Stimulated activated CD4-positive, alpha-beta T cell treated with anti-CD3 and anti-CD28 coated beads, Interleukin-4, amount 100 ng/mL, for 24 hours (primary cell): ENCODE measurements at regions not wholly inside any gene's neighbourhood (a gene's known extent, or its start where the extent isn't known, plus 50 kb on each side); places are given as distances from the start of the nearest gene placed in this dataset.
"Not testable (repeated sequence)": the region's sequence is repeated elsewhere in the genome, so short reads cannot be mapped to it uniquely, and the experiment has no call there.

Experiments used
- DNase-seq: peaks from one replicate; pipeline ENCODE4 v3.0.0-alpha.2; 2020

DNA sequence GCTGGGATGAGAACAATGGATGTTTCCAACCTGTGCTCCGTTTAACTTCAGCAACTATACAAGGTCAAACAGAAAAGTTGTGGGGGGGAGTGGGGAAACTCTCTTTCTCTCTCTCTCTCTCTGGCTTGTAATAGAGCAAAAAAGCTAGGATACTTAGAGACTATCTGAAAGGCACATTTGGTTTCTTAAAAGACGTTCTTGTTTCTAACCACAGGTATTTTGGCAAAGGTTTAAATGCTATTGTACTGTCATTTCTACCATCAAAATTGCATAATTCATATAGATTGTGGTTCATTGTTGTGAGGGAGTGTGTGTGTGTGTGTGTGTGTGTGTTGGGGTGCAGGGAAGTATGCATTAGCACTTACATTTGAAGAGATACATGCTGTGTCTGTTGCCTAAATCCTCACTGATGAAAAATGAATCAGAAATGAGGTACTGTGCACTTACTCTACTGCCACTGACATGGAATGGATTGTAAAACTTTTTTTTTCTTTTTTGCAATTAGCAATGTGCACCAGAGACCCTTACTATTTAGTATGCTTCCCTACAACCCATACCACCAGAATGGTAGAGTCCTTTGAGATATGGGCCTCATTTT lies 841.0 kb upstream of the PIK3C3 start:
- no peak for DNase-seq

DNA sequence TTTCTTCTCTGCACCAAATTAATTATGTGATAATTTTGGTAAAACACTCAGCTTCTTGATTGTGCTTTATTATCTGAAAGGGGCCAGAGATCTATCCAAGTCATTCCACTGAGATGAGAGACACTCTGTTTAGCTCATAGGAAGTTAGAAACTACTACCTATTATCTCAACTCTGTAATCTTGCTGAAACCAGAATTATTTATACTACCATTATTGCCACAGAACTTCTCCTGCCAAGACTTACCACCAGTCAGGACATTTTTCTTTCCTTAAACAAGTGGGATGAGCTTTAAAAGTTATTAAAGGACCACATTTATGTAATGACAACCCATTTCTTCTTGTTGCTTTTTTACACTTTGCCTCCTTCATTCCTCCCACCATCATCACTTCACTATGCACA lies 855.6 kb upstream of the PIK3C3 start:
- DNase-seq = no peak

DNA sequence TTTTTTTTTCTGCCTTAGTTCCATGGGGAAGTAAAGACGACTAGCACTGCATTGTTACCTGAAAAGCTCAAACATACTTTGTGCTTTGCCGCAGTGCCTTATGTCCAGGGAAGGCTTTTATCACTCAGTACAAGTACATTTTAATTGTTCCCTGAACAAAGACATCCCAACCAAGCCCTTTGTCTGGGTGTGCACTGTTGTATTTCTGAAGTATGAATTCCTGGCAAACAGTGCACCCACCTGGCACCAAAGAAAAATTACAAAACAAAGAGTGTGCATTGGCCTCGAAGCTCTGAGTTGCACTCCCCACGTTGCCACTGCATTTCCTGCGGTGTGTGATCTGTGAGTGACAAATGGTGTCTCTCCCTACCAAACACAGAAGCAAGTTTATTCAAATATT lies 858.5 kb upstream of the PIK3C3 start:
- DNase-seq = no peak

DNA sequence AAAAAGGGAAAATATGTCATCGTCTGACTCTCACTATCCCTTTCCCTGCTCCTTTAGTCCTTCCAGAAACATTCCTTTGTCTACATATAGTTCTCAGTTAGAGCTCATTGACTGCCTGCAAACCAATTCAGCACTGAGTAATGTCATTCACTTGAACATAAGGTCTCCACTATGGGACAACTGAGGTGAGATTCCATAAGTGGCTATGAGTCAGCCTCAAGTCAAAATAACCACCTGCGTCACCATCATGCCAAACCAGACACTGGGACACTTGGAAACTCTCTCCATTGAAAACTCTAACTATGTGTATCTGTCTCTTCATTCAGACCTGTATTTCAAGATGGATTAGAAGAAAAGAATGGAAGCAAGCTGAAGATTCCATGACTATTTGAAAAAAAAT lies 878.0 kb upstream of the PIK3C3 start:
- DNase-seq = no peak

DNA sequence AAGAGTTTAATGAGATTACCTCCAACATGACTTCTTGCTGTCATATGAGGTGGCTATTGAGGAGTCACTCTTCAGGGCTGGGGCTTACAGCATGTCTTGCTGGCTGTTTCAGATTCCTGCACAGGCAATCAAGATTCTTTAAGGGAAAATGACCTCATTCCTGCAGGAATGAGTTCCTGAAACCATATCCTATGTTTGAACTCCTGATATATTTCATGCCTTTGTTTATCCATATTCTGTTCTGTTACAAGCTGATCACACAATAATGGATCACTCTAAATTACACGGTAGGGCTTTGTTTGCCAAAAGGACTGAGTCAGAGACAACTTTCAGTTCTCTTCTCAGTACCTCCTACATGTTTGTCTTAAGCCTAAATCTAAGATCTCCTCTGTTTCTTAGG lies 879.8 kb upstream of the PIK3C3 start:
- DNase-seq = no peak

DNA sequence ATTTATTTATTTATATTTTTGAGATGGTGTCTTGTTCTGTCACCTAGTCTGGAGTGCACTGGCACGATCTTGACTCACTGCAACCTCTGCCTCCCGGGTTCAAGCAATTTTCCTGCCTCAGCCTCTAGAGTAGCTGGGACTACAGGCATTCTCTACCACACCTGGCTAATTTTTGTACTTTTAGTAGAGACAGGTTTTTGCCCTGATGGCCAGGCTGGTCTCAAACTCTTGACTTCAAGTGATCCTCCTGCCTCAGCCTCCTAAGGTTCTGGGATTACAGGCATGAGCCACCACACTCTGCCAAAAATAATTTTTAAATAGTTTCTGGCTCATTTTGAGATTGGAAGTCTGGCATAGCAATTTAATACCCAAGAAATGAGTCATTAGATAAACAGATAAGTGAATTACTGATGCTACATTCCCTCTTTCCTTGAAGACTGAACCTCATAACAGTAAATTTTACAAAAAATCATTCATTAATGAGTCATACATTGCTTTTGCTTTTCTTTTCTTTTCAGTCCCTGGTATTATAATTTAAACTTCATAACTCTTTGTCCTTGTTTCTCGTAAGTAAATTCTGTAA lies 881.6 kb upstream of the PIK3C3 start:
- no peak for DNase-seq

DNA sequence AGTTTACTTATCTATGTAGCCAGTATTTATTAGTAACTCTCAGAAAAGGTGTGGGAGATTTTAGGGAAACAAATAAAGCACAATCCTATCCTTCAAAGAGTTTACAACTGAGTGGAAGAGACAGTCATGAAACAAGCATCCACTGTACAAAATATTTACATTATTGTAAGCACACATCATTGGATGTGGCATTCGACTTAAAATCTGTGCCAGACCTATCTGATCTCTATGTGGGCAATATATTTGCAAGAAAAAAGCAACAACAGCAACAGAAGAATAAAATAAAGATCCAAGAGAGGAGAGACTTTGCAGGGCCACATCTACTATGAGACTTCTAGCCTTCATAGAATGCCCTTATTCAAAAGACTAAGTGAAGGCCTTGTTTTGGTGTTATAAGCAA lies 882.1 kb upstream of the PIK3C3 start:
- DNase-seq = no peak

DNA sequence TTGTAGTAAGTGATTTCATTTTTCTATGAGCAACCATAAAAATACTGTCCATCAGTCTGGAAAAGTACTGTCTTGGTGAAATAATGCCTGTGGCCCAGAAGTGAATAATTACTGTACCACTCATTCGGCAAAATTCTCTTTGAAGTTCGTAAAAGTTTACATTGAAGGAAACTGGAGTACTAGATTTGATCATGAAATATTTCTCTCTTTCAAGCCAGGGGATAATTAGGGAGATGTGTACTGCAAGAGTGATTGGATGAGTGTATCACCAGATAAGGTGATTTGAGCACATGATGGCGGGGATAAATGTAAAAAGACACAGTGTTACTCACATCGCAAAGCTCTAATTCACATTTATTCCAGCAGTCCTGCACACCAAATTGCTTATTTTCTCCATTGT lies 883.2 kb upstream of the PIK3C3 start:
- no peak for DNase-seq

DNA sequence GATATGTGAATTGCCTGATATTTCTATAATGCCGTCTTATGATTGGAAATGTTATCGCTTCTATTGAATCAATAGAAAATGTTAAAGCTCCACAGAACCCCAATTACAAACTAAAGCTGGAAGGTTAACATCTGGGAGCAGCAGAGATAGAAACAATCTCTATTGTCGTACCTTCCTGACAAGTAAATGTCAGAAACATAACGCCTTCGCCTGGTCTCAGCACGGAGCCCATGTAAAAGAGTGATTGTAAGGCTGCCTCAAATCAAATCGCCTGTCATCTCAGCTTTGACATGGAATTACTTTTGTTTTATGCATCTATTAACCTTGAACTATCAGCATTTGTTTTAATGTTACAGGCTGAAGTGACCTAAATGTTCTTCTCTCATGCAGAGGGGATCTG lies 885.9 kb upstream of the PIK3C3 start:
- DNase-seq = no peak

DNA sequence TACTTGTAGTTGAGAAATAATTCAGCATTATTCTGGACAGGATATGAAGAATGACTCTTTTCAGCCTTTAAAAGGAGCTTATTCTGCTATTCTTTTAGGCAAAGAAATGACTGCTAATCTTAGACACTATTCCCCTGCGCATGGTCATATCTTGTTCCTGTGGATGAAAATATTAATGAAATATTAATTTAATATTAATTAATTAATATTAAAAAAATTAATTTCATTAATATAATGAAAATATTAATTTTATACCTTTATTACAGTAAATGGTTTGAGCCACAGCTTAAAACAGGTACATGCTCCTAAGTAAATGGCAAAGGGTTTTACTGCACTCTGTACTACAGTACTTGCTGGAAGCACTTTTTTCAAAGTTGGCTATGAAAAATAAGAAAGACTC lies 890.1 kb upstream of the PIK3C3 start:
- DNase-seq = no peak

DNA sequence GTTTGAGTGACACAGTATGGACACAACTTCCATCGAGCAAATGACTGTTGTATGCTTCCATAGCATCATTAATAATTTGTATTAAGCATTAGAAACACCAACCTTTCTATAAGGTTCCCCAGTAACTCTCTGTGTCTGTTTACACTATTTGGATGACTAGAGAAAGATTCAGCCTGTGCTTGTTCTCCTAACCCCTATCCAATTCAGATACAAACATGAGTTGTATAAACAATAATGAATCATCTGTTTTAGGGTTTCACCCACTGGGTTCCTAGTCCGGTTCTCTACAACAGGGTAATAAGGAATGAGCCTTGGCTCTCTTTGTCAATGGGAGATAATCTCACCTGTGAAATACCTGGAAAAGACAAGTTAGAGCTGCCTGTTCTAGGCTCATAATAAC lies 894.1 kb upstream of the PIK3C3 start:
- DNase-seq = no peak

DNA sequence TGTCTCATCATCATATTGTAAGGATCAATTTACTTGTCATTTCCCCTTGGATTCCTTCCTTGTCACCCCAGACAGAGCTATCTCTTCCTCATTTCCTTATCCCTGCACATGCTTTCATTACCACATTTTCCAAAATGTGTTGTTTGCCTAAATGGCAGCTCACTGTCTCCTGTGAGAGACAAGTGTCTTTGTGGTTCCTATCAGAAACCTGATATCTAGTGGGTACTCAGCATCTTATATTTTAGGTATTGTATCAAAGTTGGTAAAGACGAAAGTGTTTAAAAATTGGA lies 896.0 kb upstream of the PIK3C3 start:
- no peak for DNase-seq

DNA sequence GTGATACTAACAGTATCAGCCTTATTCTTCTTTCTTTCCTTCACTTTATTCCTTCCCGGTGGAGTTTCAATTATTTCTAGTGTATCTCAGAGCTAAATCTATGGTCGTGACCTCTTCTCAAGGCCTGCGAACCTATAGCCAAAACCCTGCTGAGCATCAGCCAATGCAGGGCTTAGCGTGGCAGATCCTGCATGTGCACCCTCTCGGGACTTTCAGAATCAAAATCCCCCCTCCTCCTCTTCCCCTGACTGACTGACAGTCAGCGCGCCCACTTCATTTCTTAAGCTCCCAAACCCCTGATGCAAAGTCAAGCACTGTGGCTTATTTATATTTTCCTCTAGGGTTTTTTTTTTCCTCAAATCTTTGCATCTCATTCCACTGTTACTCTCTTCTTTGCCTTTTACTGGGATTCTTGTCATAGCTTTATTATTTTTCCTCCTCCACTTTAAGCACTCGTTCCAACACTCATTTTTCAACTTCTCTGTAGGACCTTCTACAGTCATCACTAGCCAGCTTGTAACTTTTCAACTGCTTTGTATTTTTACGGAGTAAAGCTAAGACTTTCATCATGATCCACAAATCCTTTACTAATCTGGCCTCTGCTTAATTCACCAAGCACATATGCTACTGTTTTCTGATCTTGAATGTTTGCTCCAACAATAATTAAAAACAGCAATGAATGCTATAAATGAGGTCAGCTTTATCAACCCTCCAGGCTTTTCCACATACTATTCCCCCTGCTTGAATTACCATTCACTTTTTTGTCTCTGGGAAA lies 896.5 kb upstream of the PIK3C3 start:
- DNase-seq = no peak

DNA sequence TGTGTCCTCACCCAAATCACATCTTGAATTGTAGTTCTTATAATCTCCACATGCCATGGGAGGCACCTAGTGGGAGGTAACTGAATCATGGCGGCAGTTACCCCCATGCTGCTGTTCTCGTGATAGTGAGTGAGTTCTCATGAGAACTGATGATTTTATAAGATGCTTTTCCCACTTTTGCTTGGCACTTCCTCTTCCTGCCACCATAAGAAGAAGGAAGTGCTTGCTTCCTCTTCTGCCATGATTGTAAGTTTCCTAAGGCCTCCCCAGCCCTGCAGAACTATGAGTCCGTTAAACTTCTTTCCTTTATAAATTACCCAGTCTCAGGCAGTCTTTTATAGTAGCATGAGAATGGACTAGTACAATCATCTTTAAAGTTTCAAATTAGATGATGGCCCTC lies 902.4 kb upstream of the PIK3C3 start:
- no peak for DNase-seq

DNA sequence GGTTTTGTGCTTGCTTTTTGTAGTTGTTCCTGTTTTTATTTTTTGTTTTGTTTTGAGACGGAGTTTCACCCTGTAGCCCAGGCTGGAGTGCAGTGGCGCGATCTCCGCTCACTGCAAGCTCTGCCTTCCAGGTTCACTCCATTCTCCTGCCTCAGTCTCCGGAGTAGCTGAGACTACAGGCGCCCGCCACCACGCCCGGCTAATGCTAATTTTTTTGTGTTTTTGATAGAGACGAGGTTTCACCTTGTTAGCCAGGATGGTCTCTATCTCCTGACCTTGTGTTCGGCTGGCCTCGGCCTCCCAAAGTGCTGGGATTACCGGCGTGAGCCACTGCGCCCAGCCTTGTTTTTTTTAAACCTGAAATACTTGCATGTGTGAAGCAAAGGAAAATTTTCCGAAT lies 908.8 kb upstream of the PIK3C3 start:
- not testable (repeated sequence) for DNase-seq

DNA sequence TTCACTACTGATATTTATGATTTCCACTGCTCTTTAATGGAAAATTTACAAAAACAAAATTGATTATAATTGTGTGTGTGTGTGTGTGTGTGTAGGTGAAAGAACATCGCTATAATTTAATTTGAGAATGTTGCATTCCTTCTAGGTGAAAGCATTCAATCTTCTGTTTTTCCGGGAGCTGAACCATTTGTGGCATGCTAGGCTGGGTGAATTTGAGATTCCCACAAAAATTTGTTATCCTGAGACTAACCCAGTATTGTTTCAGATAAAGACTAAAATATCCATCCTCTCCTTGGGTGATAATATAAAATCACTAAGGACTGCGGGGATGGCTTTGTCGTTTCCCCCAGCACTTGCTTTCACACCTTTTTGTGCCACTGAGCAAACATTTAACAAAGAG lies 911.2 kb upstream of the PIK3C3 start:
- no peak for DNase-seq

DNA sequence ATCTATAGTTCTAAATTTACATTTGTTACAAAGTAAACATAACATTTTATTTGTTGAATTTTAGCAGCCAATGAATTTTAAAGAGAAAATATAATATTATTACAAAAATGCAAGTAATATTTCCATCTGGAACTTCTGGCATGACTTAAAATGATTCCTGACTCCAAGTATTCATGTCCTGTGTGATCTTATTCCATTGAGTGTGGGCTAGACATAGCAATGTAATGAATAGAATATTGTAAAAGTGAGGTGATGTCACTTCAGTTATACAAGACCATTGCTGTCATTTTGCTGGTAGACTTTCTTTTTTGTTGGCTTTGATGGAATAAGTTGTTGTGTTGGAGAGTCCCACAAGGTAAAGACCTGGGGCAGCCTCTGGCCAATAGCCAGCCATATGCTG lies 912.2 kb upstream of the PIK3C3 start:
- no peak for DNase-seq

DNA sequence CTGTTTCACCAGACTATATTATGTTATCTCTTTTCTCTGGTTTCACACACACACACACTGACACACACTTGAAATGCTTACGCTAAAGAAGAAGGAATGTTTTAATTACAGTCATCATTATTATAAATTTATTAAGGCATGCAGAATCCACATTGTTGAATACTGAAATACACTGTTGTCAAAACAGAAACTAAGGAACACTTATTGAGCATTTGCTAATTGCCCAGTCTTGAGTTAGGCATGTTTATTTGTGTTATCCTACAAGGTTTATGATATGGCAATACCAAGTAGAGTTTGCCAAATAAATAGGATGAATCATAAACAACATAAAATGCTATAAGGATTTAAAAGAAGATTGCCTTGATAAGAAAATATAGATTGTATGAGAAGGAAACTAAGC lies 917.0 kb upstream of the PIK3C3 start:
- DNase-seq = no peak

DNA sequence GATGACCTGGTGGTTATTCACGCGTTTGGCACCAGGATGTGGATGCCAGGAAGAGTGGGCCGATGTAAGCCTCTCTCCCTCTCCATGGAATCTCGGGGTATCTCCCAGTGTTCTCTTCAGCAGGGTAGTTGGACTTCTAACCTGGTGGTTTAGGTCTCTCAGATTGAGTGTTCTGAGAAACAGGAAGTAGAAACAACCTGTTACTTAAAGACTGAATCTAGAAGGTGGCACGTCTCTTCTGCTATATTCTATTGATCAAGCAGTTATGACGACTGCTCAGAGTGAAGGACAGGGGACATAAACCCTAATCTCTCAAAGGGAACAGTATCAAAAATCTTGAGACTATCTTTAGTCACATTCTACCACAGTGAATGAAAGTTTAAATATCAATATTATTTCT lies 918.7 kb upstream of the PIK3C3 start:
- no peak for DNase-seq

DNA sequence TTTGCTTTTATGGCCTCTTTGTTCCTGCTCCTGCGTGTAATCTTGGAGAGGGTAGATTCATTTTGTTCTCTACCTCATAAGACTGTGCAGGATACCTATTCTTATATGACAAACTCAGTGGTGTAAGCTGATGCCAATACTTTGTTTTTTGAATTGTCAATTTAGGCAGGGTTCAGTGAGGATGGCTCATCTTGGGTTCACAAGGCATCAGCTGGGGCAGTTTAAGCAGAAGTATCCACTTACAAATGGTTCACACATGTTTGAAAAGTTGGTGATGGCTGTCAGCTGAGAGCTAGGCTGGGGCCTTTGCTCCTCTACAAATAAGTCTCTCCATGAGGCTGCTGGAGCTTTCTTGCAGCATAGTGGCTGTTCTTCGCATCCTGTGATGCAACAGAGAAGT lies 920.6 kb upstream of the PIK3C3 start:
- no peak for DNase-seq

DNA sequence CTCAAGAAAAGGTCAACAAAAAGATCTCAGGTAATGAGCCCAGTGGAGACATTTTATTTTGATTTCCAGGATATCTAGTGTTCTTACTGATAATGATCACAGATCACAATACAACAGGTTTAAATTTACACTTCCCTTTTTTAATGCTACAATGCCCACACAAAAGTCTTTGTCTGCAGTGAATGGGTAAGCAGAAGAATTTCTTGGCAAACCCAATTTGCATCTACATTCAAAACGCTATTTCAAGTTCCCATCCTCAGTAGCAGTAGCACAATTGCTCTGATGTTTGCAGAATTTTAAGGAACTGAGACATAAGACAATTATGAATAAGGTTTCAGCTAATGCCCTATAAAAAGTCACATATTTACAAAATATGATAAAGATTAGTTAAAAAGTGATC lies 929.4 kb upstream of the PIK3C3 start:
- DNase-seq = no peak

DNA sequence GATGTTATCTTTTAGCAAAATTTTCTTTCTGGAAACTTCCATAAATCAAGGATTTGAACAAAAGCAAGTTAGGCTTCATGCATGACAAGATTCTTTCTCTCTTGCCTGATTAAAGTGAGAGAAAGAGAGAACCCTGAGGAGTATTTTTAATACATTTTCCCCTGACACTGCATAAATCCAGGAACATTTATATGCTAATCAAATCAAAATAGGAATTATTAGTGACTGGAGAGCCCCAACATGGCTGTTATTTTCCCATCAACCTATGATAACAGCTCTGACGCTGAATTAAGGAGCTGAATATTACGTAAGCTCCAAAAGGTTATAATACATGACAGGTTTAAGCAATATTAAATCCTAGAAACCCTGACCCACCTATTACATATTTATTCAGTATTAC lies 930.2 kb upstream of the PIK3C3 start:
- DNase-seq = no peak

DNA sequence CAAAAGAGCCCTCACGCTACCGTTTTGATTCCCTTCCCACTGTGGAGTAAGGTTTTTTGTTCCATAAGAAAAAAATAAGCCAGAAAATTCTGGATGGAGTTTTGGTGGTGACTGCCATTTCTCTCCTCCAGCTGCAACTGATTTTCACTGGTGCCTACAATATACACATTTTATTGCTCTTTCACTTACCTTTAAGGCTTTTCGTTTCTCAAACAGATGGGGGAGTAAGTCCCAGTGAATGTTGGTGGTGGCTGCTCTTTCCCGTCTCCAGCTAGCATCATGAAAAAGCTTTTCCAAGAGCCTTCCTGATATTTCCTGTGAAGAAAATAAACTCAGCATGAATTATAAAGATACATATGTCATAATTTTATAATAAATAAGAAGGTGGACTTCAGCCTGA lies 932.5 kb upstream of the PIK3C3 start:
- DNase-seq = no peak

DNA sequence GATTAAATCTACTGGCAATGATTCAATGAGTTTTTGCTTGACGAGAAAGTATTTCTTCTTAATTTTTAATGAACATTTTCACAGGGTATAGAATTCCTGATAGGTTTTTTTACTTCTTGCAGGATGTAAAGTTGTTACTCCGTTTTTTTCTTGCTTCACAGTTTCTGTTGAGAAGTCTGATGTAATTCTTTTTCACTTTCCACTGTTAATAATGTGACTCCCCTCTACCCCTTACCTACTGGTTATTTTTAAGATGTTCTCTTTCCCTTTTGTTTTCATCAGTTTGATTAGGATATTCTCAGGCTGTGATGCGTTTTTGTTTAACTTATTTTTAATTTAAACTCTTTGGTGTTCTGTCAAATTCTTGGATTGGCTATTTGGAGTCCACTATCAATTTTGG lies 933.9 kb upstream of the PIK3C3 start:
- DNase-seq = no peak

DNA sequence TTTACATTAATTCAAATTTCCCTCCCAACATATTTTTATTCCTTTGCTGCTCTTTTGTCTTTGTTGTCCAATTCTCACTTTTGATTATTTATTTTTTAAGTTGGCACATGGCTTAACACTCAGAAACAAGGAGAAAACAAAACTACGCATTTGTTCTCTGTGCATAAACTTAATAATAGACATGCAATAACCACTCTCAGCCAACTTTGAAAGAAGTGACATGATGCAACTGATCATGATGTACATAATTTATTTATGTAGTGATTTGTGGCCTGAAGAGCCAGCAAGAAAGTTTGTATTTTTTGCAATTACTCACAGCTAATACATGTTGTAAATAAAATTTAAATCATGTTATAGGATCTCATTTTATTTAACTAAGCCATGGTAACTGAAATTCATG lies 942.8 kb upstream of the PIK3C3 start:
- no peak for DNase-seq
